Colonic mucosa (tissue), 4 donors: ENCODE measurements at regions not wholly inside any gene's neighbourhood (a gene's known extent, or its start where the extent isn't known, plus 50 kb on each side); places are given as distances from the start of the nearest gene placed in this dataset.
"Not testable (repeated sequence)": the region's sequence is repeated elsewhere in the genome, so short reads cannot be mapped to it uniquely, and the experiment has no call there.

ENCODE experiments used
- DNase-seq: peaks from one replicate; pipeline ENCODE4 v3.0.0-alpha.2; 2020
- H3K27ac ChIP-seq: fragments of 200-600 bp; one replicate; pipeline ENCODE4 v1.8.0; 2021
- H3K27me3 ChIP-seq: fragments of 200-600 bp; one replicate; pipeline ENCODE4 v1.8.0; 2021
- H3K36me3 ChIP-seq: fragments of 200-600 bp; one replicate; pipeline ENCODE4 v1.8.0; 2021
- H3K4me1 ChIP-seq: fragments of 200-600 bp; one replicate; pipeline ENCODE4 v1.8.0; 2021; ENCODE audit warnings: mild to moderate bottlenecking
- H3K4me3 ChIP-seq: fragments of 200-600 bp; one replicate; pipeline ENCODE4 v1.8.0; 2021
- H3K9ac ChIP-seq, 2 donors: one replicate each; pipeline ENCODE4 v1.7.0; 2013; ENCODE audit warnings: control low read depth in 2 of 2, low read depth in 2 of 2, low read length in 2 of 2
- H3K9me3 ChIP-seq: fragments of 200-600 bp; one replicate; pipeline ENCODE4 v1.8.0; 2021
- CTCF ChIP-seq: fragments of 200-600 bp; IDR thresholded peaks from one replicate; pipeline ENCODE4 v1.8.0; 2022; ENCODE audit warnings: antibody characterized with exemption, mild to moderate bottlenecking
- intact Hi-C: fragments of 100-400 bp; cut with DNase I; formaldehyde crosslinking; loops from one replicate; pipeline ENCODE4 v1.14.1; 2022
- donor health status: healthy.
- donor health status: DM: no; HTN: no; CAD: no.
- donor health status: DM: no; HTN: no; CAD: no.

GRCh38 chr7:41567031-41567730 lies 135.7 kb downstream of the INHBA start:
- Histone ChIP-seq H3K9ac (no peak overlapping the region), H3K4me1 (no peaks in the 10 kb centered on the region), H3K36me3 (no peaks in the 10 kb centered on the region), H3K27me3 (no peaks in the 10 kb centered on the region), H3K4me3 (no peak overlapping the region), H3K9me3 (no peaks in the 10 kb centered on the region), H3K27ac (no peak overlapping the region)
- intact Hi-C loops, result no loop called here
- TF ChIP-seq CTCF, result no peak
- DNase-seq, result no peak

GRCh38 chr7:41566581-41566980 lies 136.3 kb downstream of the INHBA start:
- intact Hi-C loops, result no loop called here
- DNase-seq, result no peak
- no peak for TF ChIP-seq CTCF
- Histone ChIP-seq H3K36me3 (no peaks in the 10 kb centered on the region), H3K9me3 (no peaks in the 10 kb centered on the region), H3K27me3 (no peaks in the 10 kb centered on the region), H3K4me1 (no peaks in the 10 kb centered on the region), H3K27ac (no peak overlapping the region), H3K4me3 (no peak overlapping the region), H3K9ac (no peak overlapping the region)

- H3K9me3 ChIP-seq, result no peaks in the 10 kb centered on the region
- TF ChIP-seq CTCF, result no peak
- no peaks in the 10 kb centered on the region for H3K36me3 ChIP-seq
- H3K27ac ChIP-seq, result no peak overlapping the region
- no peak overlapping the region for H3K9ac ChIP-seq
- DNase-seq, result no peak
- intact Hi-C loops, result no loop called here
- no peaks in the 10 kb centered on the region for H3K4me1 ChIP-seq
- H3K27me3 ChIP-seq, result no peaks in the 10 kb centered on the region
- no peak overlapping the region for H3K4me3 ChIP-seq
These were observed 137.2 kb downstream of the INHBA start for GRCh38 chr7:41565655-41566054.

- Histone ChIP-seq H3K27ac (no peak overlapping the region), H3K9me3 (no peaks in the 10 kb centered on the region), H3K36me3 (no peaks in the 10 kb centered on the region), H3K9ac (no peak overlapping the region), H3K27me3 (no peaks in the 10 kb centered on the region), H3K4me3 (no peak overlapping the region), H3K4me1 (no peaks in the 10 kb centered on the region)
- no peak for TF ChIP-seq CTCF
- DNase-seq, result no peak
- intact Hi-C loops, result no loop called here
These were observed 143.5 kb downstream of the INHBA start for GRCh38 chr7:41559426-41559825.

DNA sequence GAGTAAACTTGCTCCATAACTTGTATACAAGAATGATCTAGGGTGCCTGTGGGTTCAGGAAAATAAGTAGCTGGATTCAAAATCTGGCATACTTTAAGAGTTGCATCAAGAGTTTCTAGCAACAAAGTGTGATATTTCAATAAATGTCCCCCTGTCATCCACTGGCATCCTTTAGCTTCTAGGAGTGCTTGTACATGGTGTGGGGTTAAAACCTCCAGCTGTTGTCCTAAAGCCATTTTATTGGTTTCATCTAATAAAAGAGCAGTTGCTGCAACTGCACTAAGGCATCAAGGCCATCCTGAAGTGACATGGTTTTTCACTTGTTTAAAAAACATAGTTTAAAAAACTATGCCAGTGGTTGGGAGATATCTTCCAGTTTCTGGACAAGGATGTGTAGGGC lies 148.4 kb downstream of the INHBA start:
- Histone ChIP-seq H3K36me3 (no peaks in the 10 kb centered on the region), H3K4me1 (no peaks in the 10 kb centered on the region), H3K27me3 (no peaks in the 10 kb centered on the region), H3K4me3 (no peak overlapping the region), H3K9ac (no peak overlapping the region), H3K27ac (no peak overlapping the region), H3K9me3 (no peaks in the 10 kb centered on the region)
- DNase-seq, result no peak
- TF ChIP-seq CTCF, result no peak
- intact Hi-C loops, result no loop called here

DNA sequence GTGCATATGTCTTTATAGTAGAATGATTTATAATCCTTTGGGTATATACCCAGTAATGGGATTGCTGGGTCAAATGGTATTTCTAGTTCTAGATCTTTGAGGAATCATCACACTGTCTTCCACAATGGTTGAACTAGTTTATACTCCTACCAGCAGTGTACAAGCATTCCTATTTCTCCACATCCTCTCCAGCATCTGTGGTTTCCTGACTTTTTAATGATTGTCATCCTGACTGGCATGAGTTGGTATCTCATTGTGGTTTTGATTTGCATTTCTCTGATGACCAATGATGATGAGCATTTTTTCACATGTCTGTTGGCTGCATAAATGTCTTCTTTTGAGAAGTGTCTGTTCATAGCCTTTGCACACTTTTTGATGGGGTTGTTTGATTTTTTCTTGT lies 152.8 kb downstream of the INHBA start:
- H3K9ac ChIP-seq, intact Hi-C loops, H3K27me3 ChIP-seq, DNase-seq, H3K9me3 ChIP-seq, H3K36me3 ChIP-seq, H3K27ac ChIP-seq, H3K4me3 ChIP-seq, H3K4me1 ChIP-seq: not testable (repeated sequence)
